Loucy (cell line): ENCODE measurements at regions not wholly inside any gene's neighbourhood (a gene's known extent, or its start where the extent isn't known, plus 50 kb on each side); places are given as distances from the start of the nearest gene placed in this dataset.

Source experiments
- CTCF ChIP-seq: fragments of 200-600 bp; sonication (generic); conservative IDR thresholded peaks from 2 replicates; pipeline ENCODE4 v1.5.1; 2014; ENCODE audit warnings: mild to moderate bottlenecking, antibody characterized with exemption, low read length
- EZH2phosphoT487 ChIP-seq: fragments of 200-600 bp; IDR thresholded peaks from 2 replicates; pipeline ENCODE4 v1.6.1; 2018; ENCODE audit warnings: antibody characterized with exemption, mild to moderate bottlenecking, moderate library complexity, borderline replicate concordance

- TF ChIP-seq CTCF, result no peak
- TF ChIP-seq EZH2phosphoT487, result no peak
Observed at GRCh38 chr5:13552361-13552760, 392.1 kb downstream of the DNAH5 start.
